Caco-2 (cell line): ENCODE measurements at regions not wholly inside any gene's neighbourhood (a gene's known extent, or its start where the extent isn't known, plus 50 kb on each side); places are given as distances from the start of the nearest gene placed in this dataset.

Experiments
- BruUV-seq: library from RNA; stranded (reverse); fragments of 400-500 nt; replicated peaks from 2 replicates; lab custom pipeline; 2021; lab: Mats Ljungman, UMichigan
- CTCF ChIA-PET: fragments of 300-600 bp; sonication (Branson Sonifier 250); formaldehyde crosslinking; loops from one replicate; lab custom pipeline; 2022; ENCODE audit warnings: antibody characterized with exemption; lab: Charles Lee
- POLR2A ChIA-PET: fragments of 300-600 bp; sonication (Branson Sonifier 250); formaldehyde crosslinking; loops from one replicate; lab custom pipeline; 2022; ENCODE audit warnings: antibody characterized with exemption; lab: Charles Lee
- DNase-seq, 2 experiments: peaks; one replicate each; pipeline versions ENCODE4 v3.0.0 to v3.0.0-alpha.2; 2020 to 2022
- H3K27me3 ChIP-seq: replicated peaks from 2 replicates; pipeline ENCODE4 v1.6.0; 2011; ENCODE audit warnings: low read length; ENCODE audit not compliant: control insufficient read depth, insufficient read depth
- H3K36me3 ChIP-seq: 2 replicates; pipeline ENCODE4 v1.5.1; 2011; ENCODE audit warnings: low read length; ENCODE audit not compliant: control insufficient read depth, insufficient read depth
- H3K4me1 ChIP-seq: fragments of 250-450 bp; sonication (Bioruptor Pico); 2 replicates; pipeline ENCODE4 v1.5.1; 2020; ENCODE audit warnings: mild to moderate bottlenecking
- H3K4me3 ChIP-seq: 2 replicates; pipeline ENCODE4 v1.5.1; 2011; ENCODE audit warnings: low read depth, mild to moderate bottlenecking, control low read depth, low read length
- H3K9me3 ChIP-seq: fragments of 250-450 bp; sonication (Bioruptor Pico); 2 replicates; pipeline ENCODE4 v1.5.1; 2020; ENCODE audit warnings: mild to moderate bottlenecking, moderate library complexity
- H3K27ac Mint-ChIP-seq: one replicate; pipeline ENCODE4 v1.8.0; 2022; ENCODE audit warnings: mixed read lengths; ENCODE audit not compliant: unreplicated experiment
- H3K27me3 Mint-ChIP-seq: one replicate; pipeline ENCODE4 v1.8.0; 2022; ENCODE audit warnings: mixed read lengths; ENCODE audit not compliant: insufficient read depth, unreplicated experiment
- H3K36me3 Mint-ChIP-seq: one replicate; pipeline ENCODE4 v1.8.0; 2022; ENCODE audit warnings: mild to moderate bottlenecking, mixed read lengths; ENCODE audit not compliant: insufficient read depth, unreplicated experiment
- H3K4me1 Mint-ChIP-seq: one replicate; pipeline ENCODE4 v1.8.0; 2022; ENCODE audit warnings: low read depth, mixed read lengths; ENCODE audit not compliant: unreplicated experiment
- H3K4me3 Mint-ChIP-seq: one replicate; pipeline ENCODE4 v1.8.0; 2022; ENCODE audit warnings: mild to moderate bottlenecking, moderate library complexity, mixed read lengths; ENCODE audit not compliant: unreplicated experiment
- H3K9me3 Mint-ChIP-seq: one replicate; pipeline ENCODE4 v1.8.0; 2022; ENCODE audit warnings: mixed read lengths; ENCODE audit not compliant: unreplicated experiment
- intact Hi-C: fragments of 100-400 bp; cut with micrococcal nuclease; formaldehyde crosslinking; loops from one replicate; pipeline ENCODE4 v1.10.0; 2022; ENCODE audit not compliant: unreplicated experiment
- TF ChIP-seq, protein P1 (sequence below), 2 experiments: fragments of 200-600 bp in 1 of 2; IDR thresholded peaks; 1 replicate in 1 of 2; 2 replicates in 1 of 2; pipeline versions ENCODE4 v1.5.1 to v1.8.0; 2011 to 2022; ENCODE audit warnings: antibody characterized with exemption in 1 of 2, control low read depth in 1 of 2, inconsistent platforms in 1 of 2, low read depth in 1 of 2, low read length in 1 of 2, mild to moderate bottlenecking in 1 of 2, moderate library complexity in 1 of 2; ENCODE audit not compliant: insufficient read depth in 1 of 2, severe bottlenecking in 1 of 2, unreplicated experiment in 1 of 2

- Histone ChIP-seq H3K27me3 (no peaks in the 10 kb centered on the region), H3K36me3 (no peaks in the 10 kb centered on the region), H3K9me3 (no peaks in the 10 kb centered on the region), H3K4me3 (no peak overlapping the region), H3K4me1 (no peaks in the 10 kb centered on the region)
- ChIA-PET POLR2A (no interaction called here), CTCF (no interaction called here)
- Mint-ChIP-seq H3K27me3 (no peaks in the 10 kb centered on the region), H3K4me1 (no peaks in the 10 kb centered on the region), H3K9me3 (no peaks in the 10 kb centered on the region), H3K4me3 (no peak overlapping the region), H3K27ac (no peak overlapping the region), H3K36me3 (no peaks in the 10 kb centered on the region)
- no TSS peak for BruUV-seq
- DNase-seq = no peak
- intact Hi-C loops = no loop called here
- TF ChIP-seq, protein P1, sequence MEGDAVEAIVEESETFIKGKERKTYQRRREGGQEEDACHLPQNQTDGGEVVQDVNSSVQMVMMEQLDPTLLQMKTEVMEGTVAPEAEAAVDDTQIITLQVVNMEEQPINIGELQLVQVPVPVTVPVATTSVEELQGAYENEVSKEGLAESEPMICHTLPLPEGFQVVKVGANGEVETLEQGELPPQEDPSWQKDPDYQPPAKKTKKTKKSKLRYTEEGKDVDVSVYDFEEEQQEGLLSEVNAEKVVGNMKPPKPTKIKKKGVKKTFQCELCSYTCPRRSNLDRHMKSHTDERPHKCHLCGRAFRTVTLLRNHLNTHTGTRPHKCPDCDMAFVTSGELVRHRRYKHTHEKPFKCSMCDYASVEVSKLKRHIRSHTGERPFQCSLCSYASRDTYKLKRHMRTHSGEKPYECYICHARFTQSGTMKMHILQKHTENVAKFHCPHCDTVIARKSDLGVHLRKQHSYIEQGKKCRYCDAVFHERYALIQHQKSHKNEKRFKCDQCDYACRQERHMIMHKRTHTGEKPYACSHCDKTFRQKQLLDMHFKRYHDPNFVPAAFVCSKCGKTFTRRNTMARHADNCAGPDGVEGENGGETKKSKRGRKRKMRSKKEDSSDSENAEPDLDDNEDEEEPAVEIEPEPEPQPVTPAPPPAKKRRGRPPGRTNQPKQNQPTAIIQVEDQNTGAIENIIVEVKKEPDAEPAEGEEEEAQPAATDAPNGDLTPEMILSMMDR (IDR thresholded peaks at IDR 0.05; ENCODE audit: insufficient read depth in 1 of 2, low read depth in 1 of 2, low read length in 1 of 2, severe bottlenecking in 1 of 2, unreplicated experiment in 1 of 2) = no peak
These were observed 972.6 kb downstream of the TMTC2 start for GRCh38 chr12:83659321-83659720.

GRCh38 chr12:83656004-83656403 is 969.3 kb downstream of the TMTC2 start:
- Mint-ChIP-seq H3K4me1 (no peaks in the 10 kb centered on the region), H3K27ac (no peak overlapping the region), H3K36me3 (no peaks in the 10 kb centered on the region), H3K4me3 (no peak overlapping the region), H3K9me3 (no peaks in the 10 kb centered on the region), H3K27me3 (no peaks in the 10 kb centered on the region)
- Histone ChIP-seq H3K9me3 (no peaks in the 10 kb centered on the region), H3K27me3 (no peaks in the 10 kb centered on the region), H3K4me1 (no peaks in the 10 kb centered on the region), H3K4me3 (no peak overlapping the region), H3K36me3 (no peaks in the 10 kb centered on the region)
- CTCF ChIA-PET = no interaction called here
- TF ChIP-seq, protein P1 (IDR thresholded peaks at IDR 0.05; ENCODE audit: insufficient read depth in 1 of 2, low read depth in 1 of 2, low read length in 1 of 2, severe bottlenecking in 1 of 2, unreplicated experiment in 1 of 2) = no peak
- DNase-seq = no peak
- intact Hi-C loops = no loop called here
- no TSS peak for BruUV-seq
- POLR2A ChIA-PET = no interaction called here

- POLR2A ChIA-PET = no interaction called here
These were observed 955.5 kb downstream of the TMTC2 start for GRCh38 chr12:83642205-83642604.

More at GRCh38 chr12:83642205-83642604, 955.5 kb downstream of the TMTC2 start:
- H3K9me3 ChIP-seq = no peaks in the 10 kb centered on the region
- no TSS peak for BruUV-seq
- H3K4me3 ChIP-seq = no peak overlapping the region
- TF ChIP-seq, protein P1 (IDR thresholded peaks at IDR 0.05; ENCODE audit: insufficient read depth in 1 of 2, low read depth in 1 of 2, low read length in 1 of 2, severe bottlenecking in 1 of 2, unreplicated experiment in 1 of 2) = no peak
- Mint-ChIP-seq H3K36me3 (no peaks in the 10 kb centered on the region), H3K4me3 (no peak overlapping the region), H3K27me3 (no peaks in the 10 kb centered on the region), H3K4me1 (no peaks in the 10 kb centered on the region), H3K27ac (no peak overlapping the region), H3K9me3 (no peaks in the 10 kb centered on the region)
- no peaks in the 10 kb centered on the region for H3K27me3 ChIP-seq
- CTCF ChIA-PET = no interaction called here
- no peaks in the 10 kb centered on the region for H3K4me1 ChIP-seq
- no peaks in the 10 kb centered on the region for H3K36me3 ChIP-seq
- intact Hi-C loops = no loop called here
- no peak for DNase-seq
